ENCODE measurements at regions not wholly inside any gene's neighbourhood (a gene's known extent, or its start where the extent isn't known, plus 50 kb on each side); places are given as distances from the start of the nearest gene placed in this dataset.

DNA sequence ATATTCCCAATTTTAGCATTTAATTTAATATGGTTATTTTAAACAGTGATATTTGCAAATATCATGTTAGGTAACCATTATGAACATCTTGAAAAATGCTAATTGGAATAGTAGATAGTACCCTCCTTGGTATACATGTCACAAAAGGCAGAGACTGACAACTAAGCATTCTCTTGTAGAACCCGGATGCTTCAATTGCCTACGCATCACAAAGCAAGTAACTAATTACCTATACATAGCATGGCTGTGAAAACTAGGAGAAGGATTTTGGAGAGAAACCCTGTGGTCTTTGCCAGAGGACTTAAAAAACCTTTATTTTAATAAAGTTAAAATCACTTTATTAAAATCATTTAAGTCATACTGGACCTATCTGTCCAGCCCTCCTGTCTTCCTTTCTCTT is 764.1 kb upstream of the TENM3 start:
- no peak overlapping the region for H2AFZ ChIP-seq (ENCODE audit: low read length, unreplicated experiment)

GRCh38 chr4:181484396-181484795 is 758.8 kb upstream of the TENM3 start:
- Histone ChIP-seq H3K27me3 (ENCODE audit: insufficient read depth, low read length) (peaks cover 8% of the 10 kb centered on the region; the same call in 1 of the 2 replicates), H3K27ac (ENCODE audit: low read depth, low read length) (no peak overlapping the region), H2AFZ (ENCODE audit: low read length, unreplicated experiment) (no peak overlapping the region), H3K79me2 (ENCODE audit: control insufficient read depth, insufficient read depth, low read length, unreplicated experiment) (no peaks in the 10 kb centered on the region), H3K4me3 (ENCODE audit: low read depth, low read length) (no peak overlapping the region), H3K4me1 (ENCODE audit: control insufficient read depth, insufficient read depth, low read length, unreplicated experiment) (no peaks in the 10 kb centered on the region), H3K36me3 (ENCODE audit: insufficient read depth, low read length) (no peaks in the 10 kb centered on the region)

More for the DNA sequence above, 764.1 kb upstream of the TENM3 start:
- no peak overlapping the region for H3K27ac ChIP-seq (ENCODE audit: low read depth, low read length)
- no peak overlapping the region for H3K4me3 ChIP-seq (ENCODE audit: low read depth, low read length)
- no peaks in the 10 kb centered on the region for H3K79me2 ChIP-seq (ENCODE audit: control insufficient read depth, insufficient read depth, low read length, unreplicated experiment)
- H3K36me3 ChIP-seq (ENCODE audit: insufficient read depth, low read length) = no peaks in the 10 kb centered on the region
- H3K4me1 ChIP-seq (ENCODE audit: control insufficient read depth, insufficient read depth, low read length, unreplicated experiment) = no peaks in the 10 kb centered on the region
- H3K27me3 ChIP-seq (ENCODE audit: insufficient read depth, low read length) = peaks cover 3% of the 10 kb centered on the region; the same call in 1 of the 2 replicates

DNA sequence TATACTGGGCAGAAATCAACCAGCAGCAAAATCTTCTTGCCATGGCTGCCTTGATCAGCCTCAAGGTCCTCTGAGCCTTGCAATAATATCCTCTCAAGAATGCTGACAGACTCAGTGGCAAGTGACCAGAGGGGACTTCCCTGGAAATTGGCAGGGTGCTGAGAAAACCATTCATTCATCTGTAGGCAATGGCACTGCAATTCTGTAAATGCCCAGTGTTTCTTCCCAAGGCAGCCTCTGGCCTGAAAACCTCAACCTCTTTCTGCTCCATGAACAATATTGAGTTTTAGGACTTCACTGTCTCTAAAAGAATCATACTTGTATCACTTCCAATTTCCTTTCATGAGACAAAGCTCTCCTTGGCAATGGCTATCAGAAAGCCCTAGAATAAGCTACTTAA is 754.3 kb upstream of the TENM3 start:
- H3K79me2 ChIP-seq (ENCODE audit: control insufficient read depth, insufficient read depth, low read length, unreplicated experiment) = no peaks in the 10 kb centered on the region
- H3K4me1 ChIP-seq (ENCODE audit: control insufficient read depth, insufficient read depth, low read length, unreplicated experiment) = no peaks in the 10 kb centered on the region
- peaks cover 13% of the 10 kb centered on the region for H3K27me3 ChIP-seq (ENCODE audit: insufficient read depth, low read length)
- no peak overlapping the region for H3K4me3 ChIP-seq (ENCODE audit: low read depth, low read length)
- no peak overlapping the region for H2AFZ ChIP-seq (ENCODE audit: low read length, unreplicated experiment)
- no peak overlapping the region for H3K27ac ChIP-seq (ENCODE audit: low read depth, low read length)
- H3K36me3 ChIP-seq (ENCODE audit: insufficient read depth, low read length) = no peaks in the 10 kb centered on the region

- peaks cover 14% of the 10 kb centered on the region; the same call in 1 of the 2 replicates for H3K27me3 ChIP-seq (ENCODE audit: insufficient read depth, low read length)
- no peaks in the 10 kb centered on the region for H3K4me1 ChIP-seq (ENCODE audit: control insufficient read depth, insufficient read depth, low read length, unreplicated experiment)
- no peaks in the 10 kb centered on the region for H3K79me2 ChIP-seq (ENCODE audit: control insufficient read depth, insufficient read depth, low read length, unreplicated experiment)
- no peak overlapping the region for H3K4me3 ChIP-seq (ENCODE audit: low read depth, low read length)
- H2AFZ ChIP-seq (ENCODE audit: low read length, unreplicated experiment) = no peak overlapping the region
- no peak overlapping the region for H3K27ac ChIP-seq (ENCODE audit: low read depth, low read length)
- no peaks in the 10 kb centered on the region for H3K36me3 ChIP-seq (ENCODE audit: insufficient read depth, low read length)
Observed at GRCh38 chr4:181498148-181498547, 745.1 kb upstream of the TENM3 start.

- no peaks in the 10 kb centered on the region for H3K36me3 ChIP-seq (ENCODE audit: insufficient read depth, low read length)
- H3K4me1 ChIP-seq (ENCODE audit: control insufficient read depth, insufficient read depth, low read length, unreplicated experiment) = no peaks in the 10 kb centered on the region
- no peaks in the 10 kb centered on the region for H3K79me2 ChIP-seq (ENCODE audit: control insufficient read depth, insufficient read depth, low read length, unreplicated experiment)
- no peak overlapping the region for H2AFZ ChIP-seq (ENCODE audit: low read length, unreplicated experiment)
- peaks cover 54% of the 10 kb centered on the region for H3K27me3 ChIP-seq (ENCODE audit: insufficient read depth, low read length)
- no peak overlapping the region for H3K27ac ChIP-seq (ENCODE audit: low read depth, low read length)
- H3K4me3 ChIP-seq (ENCODE audit: low read depth, low read length) = no peak overlapping the region
Observed at GRCh38 chr4:181502611-181503010, 740.6 kb upstream of the TENM3 start.

GRCh38 chr4:181503687-181504390 is 739.4 kb upstream of the TENM3 start:
- H2AFZ ChIP-seq (ENCODE audit: low read length, unreplicated experiment) = no peak overlapping the region
- no peaks in the 10 kb centered on the region for H3K4me1 ChIP-seq (ENCODE audit: control insufficient read depth, insufficient read depth, low read length, unreplicated experiment)
- H3K27me3 ChIP-seq (ENCODE audit: insufficient read depth, low read length) = peaks cover 60% of the 10 kb centered on the region
- H3K36me3 ChIP-seq (ENCODE audit: insufficient read depth, low read length) = no peaks in the 10 kb centered on the region
- H3K27ac ChIP-seq (ENCODE audit: low read depth, low read length) = no peak overlapping the region
- H3K4me3 ChIP-seq (ENCODE audit: low read depth, low read length) = no peak overlapping the region
- no peaks in the 10 kb centered on the region for H3K79me2 ChIP-seq (ENCODE audit: control insufficient read depth, insufficient read depth, low read length, unreplicated experiment)

DNA sequence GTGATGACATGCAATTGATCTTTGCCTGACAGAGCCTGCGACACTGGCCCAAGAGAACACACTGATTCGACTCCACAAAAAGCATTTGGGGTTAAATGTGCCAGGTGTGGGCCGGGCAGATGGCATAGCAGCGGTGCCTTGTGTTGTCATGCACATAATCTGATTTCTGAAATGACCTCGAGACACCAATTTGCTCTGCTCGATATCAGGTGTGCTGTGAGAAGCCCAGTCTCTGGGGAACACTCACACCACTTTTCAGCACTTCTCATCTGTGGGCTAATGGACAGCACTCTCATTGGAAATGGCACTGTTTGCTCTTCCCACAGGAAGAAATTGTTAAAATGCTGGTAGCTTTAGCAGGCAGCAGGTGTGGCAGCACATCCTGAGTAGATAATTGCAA is 738.3 kb upstream of the TENM3 start:
- H3K36me3 ChIP-seq (ENCODE audit: insufficient read depth, low read length) = no peaks in the 10 kb centered on the region
- H3K4me1 ChIP-seq (ENCODE audit: control insufficient read depth, insufficient read depth, low read length, unreplicated experiment) = no peaks in the 10 kb centered on the region
- H3K27ac ChIP-seq (ENCODE audit: low read depth, low read length) = no peak overlapping the region

DNA sequence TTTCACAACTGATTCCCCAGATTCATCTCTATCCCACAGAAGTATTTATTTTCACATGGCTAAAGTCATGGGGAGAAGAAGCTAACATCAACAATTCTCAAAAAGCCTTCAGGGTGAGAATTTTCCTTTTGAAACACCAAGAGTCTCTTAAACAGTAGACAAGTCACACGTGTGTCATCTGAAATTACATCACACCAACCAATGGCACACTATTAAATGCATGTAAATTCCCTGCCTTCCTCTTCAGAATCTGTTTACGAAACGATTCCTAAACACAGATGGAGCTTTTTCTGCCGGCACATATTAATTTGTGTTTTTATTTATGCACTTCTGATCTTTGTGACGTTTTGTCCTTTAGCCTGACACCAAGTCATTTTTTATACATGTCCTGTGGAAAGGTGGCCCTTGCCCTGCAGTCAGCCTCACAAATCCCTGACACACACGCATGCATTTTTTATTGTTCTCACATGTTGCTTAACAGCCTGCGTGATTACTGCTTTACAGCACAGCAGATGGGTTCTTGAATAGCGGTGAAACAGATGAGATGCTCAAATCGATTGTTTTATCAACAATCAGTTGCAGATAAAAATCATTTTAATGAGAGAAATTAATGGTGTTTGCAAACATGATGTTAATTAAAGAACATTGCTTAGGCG is 735.9 kb upstream of the TENM3 start:
- Histone ChIP-seq H3K79me2 (ENCODE audit: control insufficient read depth, insufficient read depth, low read length, unreplicated experiment) (no peaks in the 10 kb centered on the region), H3K4me3 (ENCODE audit: low read depth, low read length) (no peak overlapping the region), H3K36me3 (ENCODE audit: insufficient read depth, low read length) (no peaks in the 10 kb centered on the region), H3K27ac (ENCODE audit: low read depth, low read length) (no peak overlapping the region), H3K4me1 (ENCODE audit: control insufficient read depth, insufficient read depth, low read length, unreplicated experiment) (no peaks in the 10 kb centered on the region), H3K27me3 (ENCODE audit: insufficient read depth, low read length) (peaks cover 53% of the 10 kb centered on the region), H2AFZ (ENCODE audit: low read length, unreplicated experiment) (no peak overlapping the region)

More for the DNA sequence above, 738.3 kb upstream of the TENM3 start:
- no peaks in the 10 kb centered on the region for H3K79me2 ChIP-seq (ENCODE audit: control insufficient read depth, insufficient read depth, low read length, unreplicated experiment)
- H3K4me3 ChIP-seq (ENCODE audit: low read depth, low read length) = no peak overlapping the region
- no peak overlapping the region for H2AFZ ChIP-seq (ENCODE audit: low read length, unreplicated experiment)
- peaks cover 60% of the 10 kb centered on the region for H3K27me3 ChIP-seq (ENCODE audit: insufficient read depth, low read length)

DNA sequence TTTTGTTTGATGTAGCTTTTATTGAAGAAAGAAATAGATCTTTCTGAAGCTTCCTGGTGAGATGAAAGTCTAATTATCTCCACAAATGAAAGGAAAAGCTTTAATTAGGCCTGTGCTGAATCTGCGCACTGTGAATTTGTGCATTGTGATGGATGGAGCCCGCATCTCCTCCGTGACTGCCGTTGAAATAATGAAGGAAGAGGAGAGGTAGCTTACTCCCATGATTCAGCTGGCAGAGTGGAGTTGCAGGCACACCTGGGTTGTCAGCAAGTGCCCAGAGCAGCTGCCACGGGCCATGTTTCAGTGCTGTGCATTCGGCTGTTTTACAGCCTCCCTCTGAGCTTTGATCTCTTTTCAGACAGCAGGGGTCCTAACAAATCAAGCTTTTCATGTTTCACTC is 735.3 kb upstream of the TENM3 start:
- no peaks in the 10 kb centered on the region for H3K36me3 ChIP-seq (ENCODE audit: insufficient read depth, low read length)
- H3K4me3 ChIP-seq (ENCODE audit: low read depth, low read length) = no peak overlapping the region
- no peaks in the 10 kb centered on the region for H3K4me1 ChIP-seq (ENCODE audit: control insufficient read depth, insufficient read depth, low read length, unreplicated experiment)
- peaks cover 49% of the 10 kb centered on the region for H3K27me3 ChIP-seq (ENCODE audit: insufficient read depth, low read length)
- no peaks in the 10 kb centered on the region for H3K79me2 ChIP-seq (ENCODE audit: control insufficient read depth, insufficient read depth, low read length, unreplicated experiment)
- H2AFZ ChIP-seq (ENCODE audit: low read length, unreplicated experiment) = no peak overlapping the region
- H3K27ac ChIP-seq (ENCODE audit: low read depth, low read length) = no peak overlapping the region

GRCh38 chr4:181508601-181509000 is 734.6 kb upstream of the TENM3 start:
- H3K27me3 ChIP-seq (ENCODE audit: insufficient read depth, low read length) = peaks cover 46% of the 10 kb centered on the region
- no peaks in the 10 kb centered on the region for H3K79me2 ChIP-seq (ENCODE audit: control insufficient read depth, insufficient read depth, low read length, unreplicated experiment)
- H3K36me3 ChIP-seq (ENCODE audit: insufficient read depth, low read length) = no peaks in the 10 kb centered on the region
- H3K27ac ChIP-seq (ENCODE audit: low read depth, low read length) = no peak overlapping the region
- H3K4me1 ChIP-seq (ENCODE audit: control insufficient read depth, insufficient read depth, low read length, unreplicated experiment) = no peaks in the 10 kb centered on the region
- no peak overlapping the region for H2AFZ ChIP-seq (ENCODE audit: low read length, unreplicated experiment)
- H3K4me3 ChIP-seq (ENCODE audit: low read depth, low read length) = no peak overlapping the region

DNA sequence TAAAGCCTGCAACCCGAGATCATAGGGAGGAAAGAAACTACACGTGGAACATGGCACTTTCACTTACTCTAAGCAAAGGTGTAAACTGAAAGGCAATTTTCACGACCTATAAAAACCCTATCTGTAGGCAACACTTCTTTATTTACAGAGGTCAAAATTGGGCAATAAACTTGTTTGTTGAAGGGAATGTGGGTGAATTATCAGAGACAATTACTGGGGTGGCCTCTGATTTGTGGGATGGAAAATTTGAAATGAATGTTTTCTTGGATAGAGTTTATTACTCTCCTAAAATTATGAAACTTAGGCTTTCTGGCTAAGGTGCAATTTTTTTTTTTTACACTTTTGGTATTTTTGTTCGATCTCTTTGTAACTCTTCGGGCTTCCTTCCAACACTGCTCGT is 734.1 kb upstream of the TENM3 start:
- H3K4me3 ChIP-seq (ENCODE audit: low read depth, low read length) = no peak overlapping the region
- H3K79me2 ChIP-seq (ENCODE audit: control insufficient read depth, insufficient read depth, low read length, unreplicated experiment) = no peaks in the 10 kb centered on the region
- H3K27me3 ChIP-seq (ENCODE audit: insufficient read depth, low read length) = peaks cover 41% of the 10 kb centered on the region
- no peak overlapping the region for H2AFZ ChIP-seq (ENCODE audit: low read length, unreplicated experiment)
- no peaks in the 10 kb centered on the region for H3K4me1 ChIP-seq (ENCODE audit: control insufficient read depth, insufficient read depth, low read length, unreplicated experiment)
- no peak overlapping the region for H3K27ac ChIP-seq (ENCODE audit: low read depth, low read length)
- H3K36me3 ChIP-seq (ENCODE audit: insufficient read depth, low read length) = no peaks in the 10 kb centered on the region
